ENCODE measurements at regions not wholly inside any gene's neighbourhood (a gene's known extent, or its start where the extent isn't known, plus 50 kb on each side); places are given as distances from the start of the nearest gene placed in this dataset.
A peak's percentile ranks its signal among the peaks of the same experiment; 100 is the strongest.

DNA sequence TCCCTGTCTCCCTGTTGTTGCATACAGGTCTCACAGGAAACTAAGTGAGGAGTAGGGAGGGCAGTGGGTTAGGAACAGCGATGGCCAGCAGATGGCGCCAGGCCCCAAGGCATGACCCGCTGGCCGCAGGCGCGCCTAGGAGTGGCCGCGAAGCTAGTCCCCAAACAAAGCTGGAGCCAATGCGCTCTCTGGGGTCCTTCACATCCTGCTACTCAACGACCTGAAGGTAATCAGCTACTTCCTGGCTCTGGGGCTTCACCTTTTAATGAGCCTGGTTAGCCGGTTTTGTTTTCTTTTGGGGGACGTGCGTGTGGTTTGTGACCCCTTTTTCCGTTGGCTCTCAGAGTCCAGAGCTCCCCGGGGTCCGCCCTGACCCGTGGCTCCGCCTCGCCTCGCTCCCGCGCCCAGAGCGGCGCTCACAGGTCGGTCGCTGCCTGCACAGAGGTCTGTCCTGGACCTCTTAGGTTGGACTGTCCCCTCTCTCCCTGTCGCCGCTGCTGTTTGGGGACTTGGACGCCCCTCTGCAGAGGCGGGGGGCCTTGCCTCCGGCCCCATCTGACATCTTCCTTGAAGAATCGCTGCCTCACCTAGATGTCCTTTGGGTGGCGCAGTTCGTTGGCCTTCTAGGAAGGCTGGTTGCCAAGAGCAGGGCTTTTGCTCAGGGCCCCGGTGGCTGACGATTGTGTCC is 62.2 kb upstream of the GTF3A start (continued):
- TF ChIP-seq, protein P1, sequence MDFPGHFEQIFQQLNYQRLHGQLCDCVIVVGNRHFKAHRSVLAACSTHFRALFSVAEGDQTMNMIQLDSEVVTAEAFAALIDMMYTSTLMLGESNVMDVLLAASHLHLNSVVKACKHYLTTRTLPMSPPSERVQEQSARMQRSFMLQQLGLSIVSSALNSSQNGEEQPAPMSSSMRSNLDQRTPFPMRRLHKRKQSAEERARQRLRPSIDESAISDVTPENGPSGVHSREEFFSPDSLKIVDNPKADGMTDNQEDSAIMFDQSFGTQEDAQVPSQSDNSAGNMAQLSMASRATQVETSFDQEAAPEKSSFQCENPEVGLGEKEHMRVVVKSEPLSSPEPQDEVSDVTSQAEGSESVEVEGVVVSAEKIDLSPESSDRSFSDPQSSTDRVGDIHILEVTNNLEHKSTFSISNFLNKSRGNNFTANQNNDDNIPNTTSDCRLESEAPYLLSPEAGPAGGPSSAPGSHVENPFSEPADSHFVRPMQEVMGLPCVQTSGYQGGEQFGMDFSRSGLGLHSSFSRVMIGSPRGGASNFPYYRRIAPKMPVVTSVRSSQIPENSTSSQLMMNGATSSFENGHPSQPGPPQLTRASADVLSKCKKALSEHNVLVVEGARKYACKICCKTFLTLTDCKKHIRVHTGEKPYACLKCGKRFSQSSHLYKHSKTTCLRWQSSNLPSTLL (IDR thresholded peaks at IDR 0.05) = peak; percentile 71; the same call in 1 of the 2 replicates
- TF ChIP-seq RAD51 (IDR thresholded peaks at IDR 0.05; ENCODE audit: borderline replicate concordance, low read depth) = no peak
- TF ChIP-seq ZNF75A (CRISPR knock-in tag; IDR thresholded peaks at IDR 0.05) = no peak
- TF ChIP-seq U2AF2 (optimal IDR thresholded peaks at IDR 0.05; ENCODE audit: low read depth, low read length) = no peak
- no peak for TF ChIP-seq HNRNPLL (IDR thresholded peaks at IDR 0.05; ENCODE audit: low read depth, low read length, poor library complexity, severe bottlenecking)
- TF ChIP-seq CCNT2 (IDR thresholded peaks at IDR 0.05; ENCODE audit: borderline replicate concordance, extremely low read depth, insufficient read length, low read depth, low read length) = no peak
- TF ChIP-seq, protein P2, sequence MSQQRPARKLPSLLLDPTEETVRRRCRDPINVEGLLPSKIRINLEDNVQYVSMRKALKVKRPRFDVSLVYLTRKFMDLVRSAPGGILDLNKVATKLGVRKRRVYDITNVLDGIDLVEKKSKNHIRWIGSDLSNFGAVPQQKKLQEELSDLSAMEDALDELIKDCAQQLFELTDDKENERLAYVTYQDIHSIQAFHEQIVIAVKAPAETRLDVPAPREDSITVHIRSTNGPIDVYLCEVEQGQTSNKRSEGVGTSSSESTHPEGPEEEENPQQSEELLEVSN (IDR thresholded peaks at IDR 0.05; ENCODE audit: borderline replicate concordance in 1 of 2, extremely low read depth in 1 of 2, insufficient read depth in 1 of 2, insufficient read length in 1 of 2, low read depth in 1 of 2, low read length in 1 of 2, poor library complexity in 1 of 2, severe bottlenecking in 1 of 2) = peak; percentile 13 to 45
- TF ChIP-seq TRIM28 (IDR thresholded peaks at IDR 0.05) = no peak
- TF ChIP-seq NR2C2 (CRISPR knock-in tag; IDR thresholded peaks at IDR 0.05) = no peak
- TF ChIP-seq NR2C2 (tag; IDR thresholded peaks at IDR 0.05) = no peak
- TF ChIP-seq, protein P3, sequence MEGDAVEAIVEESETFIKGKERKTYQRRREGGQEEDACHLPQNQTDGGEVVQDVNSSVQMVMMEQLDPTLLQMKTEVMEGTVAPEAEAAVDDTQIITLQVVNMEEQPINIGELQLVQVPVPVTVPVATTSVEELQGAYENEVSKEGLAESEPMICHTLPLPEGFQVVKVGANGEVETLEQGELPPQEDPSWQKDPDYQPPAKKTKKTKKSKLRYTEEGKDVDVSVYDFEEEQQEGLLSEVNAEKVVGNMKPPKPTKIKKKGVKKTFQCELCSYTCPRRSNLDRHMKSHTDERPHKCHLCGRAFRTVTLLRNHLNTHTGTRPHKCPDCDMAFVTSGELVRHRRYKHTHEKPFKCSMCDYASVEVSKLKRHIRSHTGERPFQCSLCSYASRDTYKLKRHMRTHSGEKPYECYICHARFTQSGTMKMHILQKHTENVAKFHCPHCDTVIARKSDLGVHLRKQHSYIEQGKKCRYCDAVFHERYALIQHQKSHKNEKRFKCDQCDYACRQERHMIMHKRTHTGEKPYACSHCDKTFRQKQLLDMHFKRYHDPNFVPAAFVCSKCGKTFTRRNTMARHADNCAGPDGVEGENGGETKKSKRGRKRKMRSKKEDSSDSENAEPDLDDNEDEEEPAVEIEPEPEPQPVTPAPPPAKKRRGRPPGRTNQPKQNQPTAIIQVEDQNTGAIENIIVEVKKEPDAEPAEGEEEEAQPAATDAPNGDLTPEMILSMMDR (IDR thresholded peaks at IDR 0.05 in 2 of 3, conservative IDR thresholded peaks at IDR 0.05 in 1 of 3; ENCODE audit: insufficient read depth in 2 of 3, low read depth in 1 of 3, low read length in 3 of 3) = peak; percentile 86 to 90 (median 90)
